HG02588 (cell line): ENCODE measurements at regions not wholly inside any gene's neighbourhood (a gene's known extent, or its start where the extent isn't known, plus 50 kb on each side); places are given as distances from the start of the nearest gene placed in this dataset.
"Not testable (repeated sequence)": the region's sequence is repeated elsewhere in the genome, so short reads cannot be mapped to it uniquely, and the experiment has no call there.

Experiments used
- ATAC-seq: cut with Tn5 transposase; IDR thresholded peaks from one replicate; pipeline ENCODE4 v1.9.1; 2021; ENCODE audit warnings: mild to moderate bottlenecking, moderate library complexity; ENCODE audit not compliant: unreplicated experiment

- no peak for ATAC-seq
These were observed 598.7 kb upstream of the TECRL start for GRCh38 chr4:65007841-65008439.

- no peak for ATAC-seq
These were observed 565.9 kb upstream of the TECRL start for GRCh38 chr4:64975177-64975576.

- ATAC-seq, result no peak
These were observed 559.8 kb upstream of the TECRL start for GRCh38 chr4:64969081-64969480.

GRCh38 chr4:64967286-64967685 lies 558.0 kb upstream of the TECRL start:
- ATAC-seq, result no peak

- no peak for ATAC-seq
These were observed 551.3 kb upstream of the TECRL start for GRCh38 chr4:64960516-64960915.

- no peak for ATAC-seq
These were observed 531.4 kb upstream of the TECRL start for GRCh38 chr4:64940698-64941097.

- no peak for ATAC-seq
These were observed 526.3 kb upstream of the TECRL start for GRCh38 chr4:64935469-64936001.

GRCh38 chr4:64911846-64912245 lies 502.6 kb upstream of the TECRL start:
- no peak for ATAC-seq

- no peak for ATAC-seq
These were observed 494.7 kb upstream of the TECRL start for GRCh38 chr4:64903986-64904385.

GRCh38 chr4:64899563-64899962 lies 490.3 kb upstream of the TECRL start:
- ATAC-seq, result no peak

GRCh38 chr4:64899030-64899429 lies 489.8 kb upstream of the TECRL start:
- not testable (repeated sequence) for ATAC-seq

GRCh38 chr4:64897683-64898082 lies 488.4 kb upstream of the TECRL start:
- ATAC-seq, result no peak

GRCh38 chr4:64895031-64895430 lies 485.8 kb upstream of the TECRL start:
- no peak for ATAC-seq

GRCh38 chr4:64893205-64893604 lies 484.0 kb upstream of the TECRL start:
- ATAC-seq, result no peak

- ATAC-seq, result no peak
These were observed 480.8 kb upstream of the TECRL start for GRCh38 chr4:64889906-64890610.

- no peak for ATAC-seq
These were observed 474.0 kb upstream of the TECRL start for GRCh38 chr4:64883087-64883807.

GRCh38 chr4:64882311-64883086 lies 473.2 kb upstream of the TECRL start:
- ATAC-seq, result no peak

GRCh38 chr4:64880557-64880956 lies 471.3 kb upstream of the TECRL start:
- no peak for ATAC-seq

- ATAC-seq, result no peak
These were observed 466.8 kb upstream of the TECRL start for GRCh38 chr4:64876021-64876420.

GRCh38 chr4:64870558-64870957 lies 461.3 kb upstream of the TECRL start:
- no peak for ATAC-seq

GRCh38 chr4:64857815-64858214 lies 448.6 kb upstream of the TECRL start:
- ATAC-seq, result no peak
